IMR-90 (cell line): ENCODE measurements at regions not wholly inside any gene's neighbourhood (a gene's known extent, or its start where the extent isn't known, plus 50 kb on each side); places are given as distances from the start of the nearest gene placed in this dataset.

ENCODE experiments used
- ATAC-seq: fragments of 200-7000 bp; cut with Tn5 transposase; 2 replicates; pipeline ENCODE4 v1.9.1; 2020; ENCODE audit warnings: low read depth, mild to moderate bottlenecking, moderate library complexity
- BruUV-seq: library from RNA; stranded (reverse); fragments of 400-500 nt; replicated peaks from 2 replicates; lab custom pipeline; 2021; lab: Mats Ljungman, UMichigan
- CTCF ChIA-PET: fragments of 300-600 bp; formaldehyde crosslinking; extraction: SDS; loops from one replicate; lab custom pipeline; 2021; ENCODE audit warnings: antibody characterized with exemption; lab: Yijun Ruan, JAX
- POLR2A ChIA-PET: fragments of 300-600 bp; sonication (Branson Sonifier 250); formaldehyde crosslinking; loops from one replicate; lab custom pipeline; 2022; ENCODE audit warnings: antibody characterized with exemption; ENCODE audit not compliant: unreplicated experiment; lab: Charles Lee
- DNase-seq: peaks from one replicate; pipeline ENCODE4 v3.0.0; 2013
- H2AFZ ChIP-seq: replicated peaks from 2 replicates; pipeline ENCODE3; 2013; ENCODE audit warnings: low read length, mild to moderate bottlenecking; ENCODE audit not compliant: poor library complexity
- H2AK5ac ChIP-seq: 2 replicates; pipeline ENCODE4 v1.6.1; 2013; ENCODE audit warnings: low read depth, low read length, inconsistent platforms
- H2AK9ac ChIP-seq: replicated peaks from 2 replicates; pipeline ENCODE3; 2013; ENCODE audit warnings: mild to moderate bottlenecking, low read depth, low read length, moderate library complexity; ENCODE audit not compliant: poor library complexity
- H2BK120ac ChIP-seq: 2 replicates; pipeline ENCODE4 v1.6.1; 2013; ENCODE audit warnings: low read depth, low read length, inconsistent platforms
- H2BK15ac ChIP-seq: 3 replicates; pipeline ENCODE4 v1.6.1; 2013; ENCODE audit warnings: low read depth, low read length, inconsistent platforms
- H2BK20ac ChIP-seq: 2 replicates; pipeline ENCODE4 v1.6.1; 2013; ENCODE audit warnings: low read depth, mild to moderate bottlenecking, inconsistent platforms, low read length, moderate library complexity
- H2BK5ac ChIP-seq: 2 replicates; pipeline ENCODE4 v1.6.1; 2013; ENCODE audit warnings: mild to moderate bottlenecking, low read depth, low read length, inconsistent platforms; ENCODE audit not compliant: poor library complexity, severe bottlenecking
- H3K14ac ChIP-seq: replicated peaks from 2 replicates; pipeline ENCODE4 v1.6.1; 2013; ENCODE audit warnings: low read depth, low read length, inconsistent platforms
- H3K18ac ChIP-seq: 2 replicates; pipeline ENCODE4 v1.6.1; 2013; ENCODE audit warnings: low read depth, low read length, control low read depth
- H3K23ac ChIP-seq: 2 replicates; pipeline ENCODE4 v1.6.1; 2013; ENCODE audit warnings: low read depth, low read length, inconsistent platforms
- H3K27ac ChIP-seq: 2 replicates; pipeline ENCODE4 v1.5.1; 2013; ENCODE audit warnings: mild to moderate bottlenecking, control low read depth, low read length; ENCODE audit not compliant: insufficient read depth
- H3K27me3 ChIP-seq: 2 replicates; pipeline ENCODE4 v1.6.1; 2013; ENCODE audit warnings: low read length; ENCODE audit not compliant: control insufficient read depth, insufficient read depth
- H3K36me3 ChIP-seq: 2 replicates; pipeline ENCODE4 v1.6.1; 2013; ENCODE audit warnings: low read length, mixed read lengths; ENCODE audit not compliant: control insufficient read depth, insufficient read depth
- H3K4ac ChIP-seq: 2 replicates; pipeline ENCODE4 v1.6.1; 2013; ENCODE audit warnings: low read depth, low read length, inconsistent platforms
- H3K4me1 ChIP-seq: 2 replicates; pipeline ENCODE4 v1.6.1; 2013; ENCODE audit warnings: low read length, mixed read lengths; ENCODE audit not compliant: control insufficient read depth, insufficient read depth
- H3K4me2 ChIP-seq: 2 replicates; pipeline ENCODE4 v1.6.1; 2013; ENCODE audit warnings: low read depth, mild to moderate bottlenecking, control low read depth, low read length, moderate library complexity
- H3K4me3 ChIP-seq: 2 replicates; pipeline ENCODE4 v1.5.1; 2013; ENCODE audit warnings: low read depth, mild to moderate bottlenecking, control low read depth, low read length, moderate library complexity; ENCODE audit not compliant: insufficient read depth
- H3K56ac ChIP-seq: 2 replicates; pipeline ENCODE4 v1.6.1; 2013; ENCODE audit warnings: low read length, inconsistent platforms; ENCODE audit not compliant: insufficient read depth; ENCODE audit errors: extremely low read depth
- H3K79me1 ChIP-seq, 2 experiments: 2 replicates each; pipeline ENCODE4 v1.6.1; 2013; ENCODE audit warnings: low read length in 2 of 2, inconsistent platforms in 1 of 2, low read depth in 1 of 2
- H3K9ac ChIP-seq: 2 replicates; pipeline ENCODE4 v1.6.1; 2013; ENCODE audit warnings: low read depth, low read length, control low read depth
- H3K9me1 ChIP-seq: 2 replicates; pipeline ENCODE4 v1.6.1; 2013; ENCODE audit warnings: low read length, inconsistent platforms; ENCODE audit not compliant: insufficient read depth
- H3K9me3 ChIP-seq: 2 replicates; pipeline ENCODE4 v1.6.1; 2013; ENCODE audit warnings: low read length; ENCODE audit not compliant: control insufficient read depth, insufficient read depth
- H4K20me1 ChIP-seq: 2 replicates; pipeline ENCODE4 v1.6.1; 2013; ENCODE audit warnings: low read length, inconsistent platforms; ENCODE audit not compliant: insufficient read depth
- H4K5ac ChIP-seq: 2 replicates; pipeline ENCODE4 v1.6.1; 2013; ENCODE audit warnings: mild to moderate bottlenecking, low read depth, low read length, control low read depth
- H4K8ac ChIP-seq, 2 experiments: 2 replicates each; pipeline ENCODE4 v1.6.1; 2013; ENCODE audit warnings: low read depth in 2 of 2, low read length in 2 of 2, control low read depth in 1 of 2, inconsistent platforms in 1 of 2
- H4K91ac ChIP-seq: 2 replicates; pipeline ENCODE4 v1.6.1; 2013; ENCODE audit warnings: low read depth, low read length, inconsistent platforms; ENCODE audit not compliant: insufficient read depth
- MAZ ChIP-seq: IDR thresholded peaks from 2 replicates; pipeline ENCODE4 v1.6.1; 2012; ENCODE audit warnings: low read depth, mild to moderate bottlenecking, low read length, improper control_type of control experiment, moderate library complexity, borderline replicate concordance
- SMC3 ChIP-seq: fragments of 150-350 bp; IDR thresholded peaks from 2 replicates; pipeline ENCODE4 v1.6.1; 2016; ENCODE audit warnings: low read depth, mild to moderate bottlenecking, antibody characterized with exemption, low read length, moderate library complexity
- WGBS, 2 experiments: methylation state at CpG; one replicate each; pipeline versions ENCODE4 v1.1.5 to v1.1.7; 2013; ENCODE audit warnings: missing lambda C conversion rate in 2 of 2; ENCODE audit not compliant: insufficient read length in 1 of 2; ENCODE audit errors: extremely low coverage in 2 of 2; 5-methylcytosine and 5-hydroxymethylcytosine counted together
- dilution Hi-C: fragments of 300-500 bp; cut with HindIII; formaldehyde crosslinking; loops from one replicate; pipeline ENCODE4 v1.14.3; 2018; ENCODE audit warnings: low sequenced_read_pairs; ENCODE audit not compliant: unreplicated experiment
- in situ Hi-C: fragments of 300-500 bp; cut with MboI; formaldehyde crosslinking; loops from 3 replicates; pipeline ENCODE4 v1.14.3; 2019; ENCODE audit warnings: low sequenced_read_pairs, inconsistent platforms, mixed read lengths
- intact Hi-C: fragments of 100-400 bp; cut with micrococcal nuclease; formaldehyde crosslinking; loops from 2 replicates; pipeline ENCODE4 v1.10.0; 2022
- TF ChIP-seq, protein P1 (sequence below): conservative IDR thresholded peaks from 2 replicates; pipeline ENCODE4 v1.5.1; 2012; ENCODE audit warnings: mild to moderate bottlenecking, low read depth, low read length, improper control_type of control experiment

GRCh38 chr4:35106091-35106734, 1138.1 kb downstream of the ARAP2 start:
- no peak overlapping the region for H2AK9ac ChIP-seq
- H3K4me1 ChIP-seq: no peaks in the 10 kb centered on the region
- no TSS peak for BruUV-seq
- no peak overlapping the region for H2BK20ac ChIP-seq
- H3K4me3 ChIP-seq: no peak overlapping the region
- no peak overlapping the region for H3K23ac ChIP-seq
- no peak overlapping the region for H4K91ac ChIP-seq
- H3K4me2 ChIP-seq: no peak overlapping the region
- no peak overlapping the region for H3K9ac ChIP-seq
- no peak overlapping the region for H2AK5ac ChIP-seq
- no peaks in the 10 kb centered on the region for H3K27me3 ChIP-seq
- in situ Hi-C loops: no loop called here
- H2BK120ac ChIP-seq: no peak overlapping the region
- no peak overlapping the region for H3K56ac ChIP-seq
- no peak overlapping the region for H2BK15ac ChIP-seq
- no peak overlapping the region for H3K14ac ChIP-seq
- H3K36me3 ChIP-seq: no peaks in the 10 kb centered on the region
- TF ChIP-seq SMC3 (no peak), MAZ (no peak)
- TF ChIP-seq, protein P1, sequence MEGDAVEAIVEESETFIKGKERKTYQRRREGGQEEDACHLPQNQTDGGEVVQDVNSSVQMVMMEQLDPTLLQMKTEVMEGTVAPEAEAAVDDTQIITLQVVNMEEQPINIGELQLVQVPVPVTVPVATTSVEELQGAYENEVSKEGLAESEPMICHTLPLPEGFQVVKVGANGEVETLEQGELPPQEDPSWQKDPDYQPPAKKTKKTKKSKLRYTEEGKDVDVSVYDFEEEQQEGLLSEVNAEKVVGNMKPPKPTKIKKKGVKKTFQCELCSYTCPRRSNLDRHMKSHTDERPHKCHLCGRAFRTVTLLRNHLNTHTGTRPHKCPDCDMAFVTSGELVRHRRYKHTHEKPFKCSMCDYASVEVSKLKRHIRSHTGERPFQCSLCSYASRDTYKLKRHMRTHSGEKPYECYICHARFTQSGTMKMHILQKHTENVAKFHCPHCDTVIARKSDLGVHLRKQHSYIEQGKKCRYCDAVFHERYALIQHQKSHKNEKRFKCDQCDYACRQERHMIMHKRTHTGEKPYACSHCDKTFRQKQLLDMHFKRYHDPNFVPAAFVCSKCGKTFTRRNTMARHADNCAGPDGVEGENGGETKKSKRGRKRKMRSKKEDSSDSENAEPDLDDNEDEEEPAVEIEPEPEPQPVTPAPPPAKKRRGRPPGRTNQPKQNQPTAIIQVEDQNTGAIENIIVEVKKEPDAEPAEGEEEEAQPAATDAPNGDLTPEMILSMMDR: no peak
- no peak overlapping the region for H3K27ac ChIP-seq
- WGBS, 2 experiments: no CpG with 5 or more reads among the region's 13 CpGs
- dilution Hi-C loops: no loop called here
- no peak overlapping the region for H3K18ac ChIP-seq
- H3K79me1 ChIP-seq: no peaks in the 10 kb centered on the region
- ChIA-PET POLR2A (no interaction called here), CTCF (no interaction called here)
- no peak overlapping the region for H2AFZ ChIP-seq
- no peaks in the 10 kb centered on the region for H3K9me1 ChIP-seq
- H3K4ac ChIP-seq: no peak overlapping the region
- intact Hi-C loops: no loop called here
- no peak overlapping the region for H2BK5ac ChIP-seq
- H4K20me1 ChIP-seq: no peaks in the 10 kb centered on the region
- H3K9me3 ChIP-seq: peaks cover 7% of the 10 kb centered on the region; the same call in 1 of the 2 replicates
- no peak overlapping the region for H4K8ac ChIP-seq
- ATAC-seq: no peak
- no peak for DNase-seq
- no peak overlapping the region for H4K5ac ChIP-seq
